ENCODE measurements at regions not wholly inside any gene's neighbourhood (a gene's known extent, or its start where the extent isn't known, plus 50 kb on each side); places are given as distances from the start of the nearest gene placed in this dataset.

DNA sequence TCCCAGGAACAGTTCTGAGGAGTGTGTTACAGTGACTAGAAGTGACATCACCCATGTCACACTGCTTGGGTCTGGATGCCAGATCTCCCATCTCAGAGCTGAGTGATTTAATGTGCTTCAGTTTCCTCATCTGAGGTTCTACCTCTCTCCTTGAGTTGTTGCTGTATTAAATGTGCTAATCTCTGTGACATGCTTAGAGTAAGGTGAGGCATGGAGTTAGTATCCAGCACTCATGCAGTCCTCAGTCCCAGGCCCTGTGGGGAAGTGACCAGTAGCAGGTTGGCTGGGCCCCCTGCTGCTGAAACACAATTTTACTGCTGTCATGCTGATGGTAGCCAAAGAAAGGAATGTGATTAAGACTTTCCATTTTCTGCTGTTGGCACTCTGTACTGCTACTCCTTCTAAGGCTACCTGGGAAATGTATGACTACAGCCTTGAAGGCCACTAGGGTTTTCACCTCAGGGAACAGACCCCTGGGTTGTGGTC is 639.6 kb downstream of the MID1IP1 start:
- TF ChIP-seq, protein P1, sequence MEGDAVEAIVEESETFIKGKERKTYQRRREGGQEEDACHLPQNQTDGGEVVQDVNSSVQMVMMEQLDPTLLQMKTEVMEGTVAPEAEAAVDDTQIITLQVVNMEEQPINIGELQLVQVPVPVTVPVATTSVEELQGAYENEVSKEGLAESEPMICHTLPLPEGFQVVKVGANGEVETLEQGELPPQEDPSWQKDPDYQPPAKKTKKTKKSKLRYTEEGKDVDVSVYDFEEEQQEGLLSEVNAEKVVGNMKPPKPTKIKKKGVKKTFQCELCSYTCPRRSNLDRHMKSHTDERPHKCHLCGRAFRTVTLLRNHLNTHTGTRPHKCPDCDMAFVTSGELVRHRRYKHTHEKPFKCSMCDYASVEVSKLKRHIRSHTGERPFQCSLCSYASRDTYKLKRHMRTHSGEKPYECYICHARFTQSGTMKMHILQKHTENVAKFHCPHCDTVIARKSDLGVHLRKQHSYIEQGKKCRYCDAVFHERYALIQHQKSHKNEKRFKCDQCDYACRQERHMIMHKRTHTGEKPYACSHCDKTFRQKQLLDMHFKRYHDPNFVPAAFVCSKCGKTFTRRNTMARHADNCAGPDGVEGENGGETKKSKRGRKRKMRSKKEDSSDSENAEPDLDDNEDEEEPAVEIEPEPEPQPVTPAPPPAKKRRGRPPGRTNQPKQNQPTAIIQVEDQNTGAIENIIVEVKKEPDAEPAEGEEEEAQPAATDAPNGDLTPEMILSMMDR (IDR thresholded peaks at IDR 0.05; ENCODE audit: low read depth, low read length, missing input control), result no peak
- TF ChIP-seq JUND (IDR thresholded peaks at IDR 0.05), result no peak
- peak in 1 of 2 donors; percentile 16 for TF ChIP-seq RAD21 (IDR thresholded peaks at IDR 0.05)
- no peak for TF ChIP-seq ZBTB33 (IDR thresholded peaks at IDR 0.05)
- TF ChIP-seq TAF1 (conservative IDR thresholded peaks at IDR 0.05), result no peak
- no peak for TF ChIP-seq GABPA (IDR thresholded peaks at IDR 0.05 in 1 of 2, conservative IDR thresholded peaks at IDR 0.05 in 1 of 2)
- no peak for TF ChIP-seq SP1 (IDR thresholded peaks at IDR 0.05)
- TF ChIP-seq MAX (IDR thresholded peaks at IDR 0.05), result no peak
